Esophagus muscularis mucosa (tissue), 4 donors: ENCODE measurements at regions not wholly inside any gene's neighbourhood (a gene's known extent, or its start where the extent isn't known, plus 50 kb on each side); places are given as distances from the start of the nearest gene placed in this dataset.

Experiments
- CTCF ChIP-seq, 3 experiments: fragments of 200-600 bp in 2 of 3; fragments of 450-650 bp in 1 of 3; sonication (generic) in 2 of 3; IDR thresholded peaks; one replicate each; pipeline ENCODE4 v1.5.1; 2017 to 2019; ENCODE audit warnings: antibody characterized with exemption in 3 of 3, mild to moderate bottlenecking in 2 of 3, moderate library complexity in 1 of 3
- EP300 ChIP-seq: sonication (generic); formaldehyde crosslinking; IDR thresholded peaks from one replicate; pipeline ENCODE4 v1.6.1; 2017; ENCODE audit warnings: antibody characterized with exemption
- POLR2A ChIP-seq: fragments of 450-650 bp; IDR thresholded peaks from one replicate; pipeline ENCODE4 v1.6.1; 2017; ENCODE audit warnings: antibody characterized with exemption, moderate library complexity, mild to moderate bottlenecking, low read depth
- POLR2AphosphoS5 ChIP-seq, 2 donors: sonication (generic); formaldehyde crosslinking; IDR thresholded peaks; one replicate each; pipeline ENCODE4 v1.6.1; 2017; ENCODE audit warnings: antibody characterized with exemption in 2 of 2

GRCh38 chr5:118520771-118521415 lies 467.5 kb downstream of the DTWD2 start:
- TF ChIP-seq POLR2A: no peak
- TF ChIP-seq CTCF (IDR thresholded peaks at IDR 0.05): no peak
- TF ChIP-seq EP300: no peak
- TF ChIP-seq POLR2AphosphoS5 (IDR thresholded peaks at IDR 0.05): no peak
